ENCODE measurements at regions not wholly inside any gene's neighbourhood (a gene's known extent, or its start where the extent isn't known, plus 50 kb on each side); places are given as distances from the start of the nearest gene placed in this dataset.

GRCh38 chr6:163840880-163841279, 426.4 kb downstream of the QKI start:
- TF ChIP-seq EP300 (IDR thresholded peaks at IDR 0.05): no peak
- TF ChIP-seq CTCF (IDR thresholded peaks at IDR 0.05): no peak
